HUDEP-2 (cell line): ENCODE measurements at regions not wholly inside any gene's neighbourhood (a gene's known extent, or its start where the extent isn't known, plus 50 kb on each side); places are given as distances from the start of the nearest gene placed in this dataset.

Source experiments
- DNase-seq, 76 experiments: peaks; one replicate each; lab custom pipeline; 2025; ENCODE audit not compliant: unreplicated experiment in 76 of 76; lab: John Stamatoyannopoulos, UW

- DNase-seq: no peak
Measured at GRCh38 chr11:104830508-104830907, 67.8 kb downstream of the CASP12 start.

GRCh38 chr11:104830080-104830479 lies 68.2 kb downstream of the CASP12 start:
- DNase-seq: no peak

- DNase-seq: no peak
Measured at GRCh38 chr11:104826772-104827171, 71.5 kb downstream of the CASP12 start.

- no peak for DNase-seq
Measured at GRCh38 chr11:104823657-104824056, 74.6 kb downstream of the CASP12 start.

GRCh38 chr11:104820431-104820830 lies 77.8 kb downstream of the CASP12 start:
- DNase-seq: no peak

GRCh38 chr11:104819603-104820002 lies 78.7 kb downstream of the CASP12 start:
- DNase-seq: no peak

GRCh38 chr11:104819107-104819506 lies 79.2 kb downstream of the CASP12 start:
- no peak for DNase-seq

GRCh38 chr11:104817973-104818372 lies 80.3 kb downstream of the CASP12 start:
- DNase-seq: no peak

GRCh38 chr11:104813532-104813931 lies 84.7 kb downstream of the CASP12 start:
- DNase-seq: no peak

GRCh38 chr11:104812103-104812788 lies 86.0 kb downstream of the CASP12 start:
- DNase-seq: no peak

GRCh38 chr11:104803776-104804175 lies 94.5 kb downstream of the CASP12 start:
- no peak for DNase-seq

- no peak for DNase-seq
Measured at GRCh38 chr11:104799251-104799650, 99.0 kb downstream of the CASP12 start.

- DNase-seq: no peak
Measured at GRCh38 chr11:104798789-104799188, 99.5 kb downstream of the CASP12 start.

GRCh38 chr11:104796301-104796700 lies 102.0 kb downstream of the CASP12 start:
- DNase-seq: no peak

- no peak for DNase-seq
Measured at GRCh38 chr11:104795501-104796213, 102.6 kb downstream of the CASP12 start.

- no peak for DNase-seq
Measured at GRCh38 chr11:104792861-104793260, 105.4 kb downstream of the CASP12 start.

- DNase-seq: no peak
Measured at GRCh38 chr11:104791896-104792295, 106.4 kb downstream of the CASP12 start.

GRCh38 chr11:104784684-104785460 lies 113.4 kb downstream of the CASP12 start:
- DNase-seq: no peak

- DNase-seq: no peak
Measured at GRCh38 chr11:104783241-104783640, 115.0 kb downstream of the CASP12 start.

- DNase-seq: no peak
Measured at GRCh38 chr11:104782377-104782754, 115.9 kb downstream of the CASP12 start.

- DNase-seq: no peak
Measured at GRCh38 chr11:104781719-104782376, 116.4 kb downstream of the CASP12 start.
